ENCODE measurements at regions not wholly inside any gene's neighbourhood (a gene's known extent, or its start where the extent isn't known, plus 50 kb on each side); places are given as distances from the start of the nearest gene placed in this dataset.

DNA sequence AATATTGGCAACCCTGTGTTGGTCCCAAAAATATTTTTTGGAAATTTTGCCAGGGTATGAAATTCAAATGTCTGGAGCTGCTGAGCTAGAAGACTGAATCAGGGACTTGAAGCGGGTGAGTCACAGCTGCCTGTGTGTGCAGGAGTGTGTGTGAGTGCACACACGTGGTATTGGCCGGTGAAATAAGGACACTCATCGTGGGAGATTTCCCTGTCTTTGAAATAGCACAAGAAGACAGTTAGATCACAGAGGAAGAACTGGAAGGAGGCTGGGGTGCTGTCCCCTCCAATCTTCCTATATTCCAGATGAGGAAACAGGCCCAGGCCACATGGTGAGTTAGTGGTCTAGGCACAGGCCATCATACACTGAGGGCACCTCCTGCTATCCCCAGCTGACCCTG, 123.8 kb upstream of the MLN start:
- Histone ChIP-seq H3K36me3 (no peaks in the 10 kb centered on the region), H3K4me3 (no peak overlapping the region), H3K4me1 (no peaks in the 10 kb centered on the region), H3K27ac (no peak overlapping the region), H3K27me3 (peaks cover 0 to 4% of the 10 kb centered on the region in 2 donors), H3K9me3 (peaks cover 0 to 3% (median 0%) of the 10 kb centered on the region in 4 donors)
- no peak for DNase-seq (ENCODE audit: low spot score in 2 of 2)
- 80 to 86% methylated on average over 4 of the region's 4 CpGs for WGBS, 2 donors
- TF ChIP-seq, protein P1, sequence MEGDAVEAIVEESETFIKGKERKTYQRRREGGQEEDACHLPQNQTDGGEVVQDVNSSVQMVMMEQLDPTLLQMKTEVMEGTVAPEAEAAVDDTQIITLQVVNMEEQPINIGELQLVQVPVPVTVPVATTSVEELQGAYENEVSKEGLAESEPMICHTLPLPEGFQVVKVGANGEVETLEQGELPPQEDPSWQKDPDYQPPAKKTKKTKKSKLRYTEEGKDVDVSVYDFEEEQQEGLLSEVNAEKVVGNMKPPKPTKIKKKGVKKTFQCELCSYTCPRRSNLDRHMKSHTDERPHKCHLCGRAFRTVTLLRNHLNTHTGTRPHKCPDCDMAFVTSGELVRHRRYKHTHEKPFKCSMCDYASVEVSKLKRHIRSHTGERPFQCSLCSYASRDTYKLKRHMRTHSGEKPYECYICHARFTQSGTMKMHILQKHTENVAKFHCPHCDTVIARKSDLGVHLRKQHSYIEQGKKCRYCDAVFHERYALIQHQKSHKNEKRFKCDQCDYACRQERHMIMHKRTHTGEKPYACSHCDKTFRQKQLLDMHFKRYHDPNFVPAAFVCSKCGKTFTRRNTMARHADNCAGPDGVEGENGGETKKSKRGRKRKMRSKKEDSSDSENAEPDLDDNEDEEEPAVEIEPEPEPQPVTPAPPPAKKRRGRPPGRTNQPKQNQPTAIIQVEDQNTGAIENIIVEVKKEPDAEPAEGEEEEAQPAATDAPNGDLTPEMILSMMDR (IDR thresholded peaks at IDR 0.05) = no peak
- TF ChIP-seq EP300 (IDR thresholded peaks at IDR 0.05) = no peak
- no peak for TF ChIP-seq POLR2A (IDR thresholded peaks at IDR 0.05)

DNA sequence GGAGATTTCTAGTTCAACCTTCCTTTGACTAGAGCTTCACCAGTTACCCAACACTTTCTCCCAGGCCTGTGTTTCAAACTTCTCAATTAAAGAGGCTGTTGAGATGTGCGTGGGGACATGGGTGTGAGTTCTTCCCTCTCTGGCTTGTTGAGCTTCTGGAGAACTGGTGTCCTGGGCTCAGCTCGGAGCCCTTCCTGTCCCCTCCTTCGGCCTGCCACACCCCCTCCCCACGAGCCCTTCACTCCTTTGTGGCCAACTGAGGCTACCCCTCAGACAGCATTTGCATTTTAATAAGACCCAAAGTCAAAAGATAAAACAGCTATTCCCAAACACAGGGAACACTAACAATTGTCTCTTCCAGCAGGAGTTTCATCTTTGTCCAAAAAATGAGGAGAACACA, 123.3 kb upstream of the MLN start:
- WGBS, 2 donors = 63 to 70% methylated on average over 4 of the region's 4 CpGs
- H3K27me3 ChIP-seq = no peaks in the 10 kb centered on the region
- DNase-seq (ENCODE audit: low spot score in 2 of 2) = no peak
- H3K27ac ChIP-seq = no peak overlapping the region
- no peaks in the 10 kb centered on the region for H3K36me3 ChIP-seq
- no peak overlapping the region for H3K4me3 ChIP-seq
- no peaks in the 10 kb centered on the region for H3K4me1 ChIP-seq
- no peak for TF ChIP-seq EP300 (IDR thresholded peaks at IDR 0.05)
- TF ChIP-seq, protein P1 (IDR thresholded peaks at IDR 0.05) = no peak
- TF ChIP-seq POLR2A (IDR thresholded peaks at IDR 0.05) = no peak
- peaks cover 0 to 3% (median 0%) of the 10 kb centered on the region in 4 donors for H3K9me3 ChIP-seq

DNA sequence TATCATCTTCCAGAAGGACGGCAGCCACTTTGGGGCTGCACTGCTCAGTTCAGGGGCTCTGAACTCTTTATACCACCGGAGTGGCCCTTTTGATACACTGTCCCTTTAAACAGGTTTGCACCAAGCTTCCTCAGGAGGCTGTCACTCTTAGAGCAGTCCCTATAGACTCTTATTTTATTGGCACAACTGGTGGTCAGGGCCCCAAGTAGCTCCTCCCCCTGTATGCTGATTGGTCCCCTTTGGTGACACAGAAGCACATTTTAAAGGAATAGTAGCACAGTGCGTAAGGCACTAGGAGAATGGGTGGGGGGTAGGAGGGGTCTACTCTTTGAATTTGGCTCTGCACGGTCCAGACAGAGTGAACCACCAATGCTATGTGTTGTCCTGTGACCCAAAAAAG, 122.6 kb upstream of the MLN start:
- TF ChIP-seq EP300 (IDR thresholded peaks at IDR 0.05) = no peak
- no peak for TF ChIP-seq POLR2A (IDR thresholded peaks at IDR 0.05)
- TF ChIP-seq, protein P1 (IDR thresholded peaks at IDR 0.05) = no peak
- H3K9me3 ChIP-seq = peaks cover 0 to 3% (median 0%) of the 10 kb centered on the region in 4 donors
- whole genome bisulfite sequencing, 2 donors = 59 to 76% methylated on average over 4 of the region's 4 CpGs
- H3K27me3 ChIP-seq = no peaks in the 10 kb centered on the region
- no peaks in the 10 kb centered on the region for H3K4me1 ChIP-seq
- no peaks in the 10 kb centered on the region for H3K36me3 ChIP-seq
- H3K4me3 ChIP-seq = no peak overlapping the region
- DNase-seq (ENCODE audit: low spot score in 2 of 2) = no peak
- H3K27ac ChIP-seq = no peak overlapping the region

DNA sequence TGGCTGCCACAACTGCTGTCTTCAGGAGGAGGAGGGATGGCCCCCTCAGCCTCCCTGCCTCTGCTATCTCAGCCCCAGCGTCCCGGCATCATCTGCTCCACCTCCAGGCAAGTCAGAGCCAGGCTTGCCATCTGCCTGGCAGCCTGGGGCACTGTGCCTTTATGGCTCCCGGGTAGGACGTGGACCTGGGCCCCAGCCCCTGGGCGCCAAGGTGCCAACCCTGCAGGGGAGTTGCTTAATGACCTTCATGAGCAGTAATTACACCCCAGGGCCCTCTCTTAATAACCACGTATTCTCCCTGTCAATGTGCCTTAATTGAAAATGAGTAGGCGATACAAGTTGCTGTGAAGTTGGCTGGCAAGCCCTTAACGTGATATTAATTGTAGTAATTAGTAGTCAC, 122.1 kb upstream of the MLN start:
- Histone ChIP-seq H3K27me3 (no peaks in the 10 kb centered on the region), H3K4me3 (no peak overlapping the region), H3K4me1 (no peaks in the 10 kb centered on the region), H3K9me3 (peaks cover 0 to 3% (median 0%) of the 10 kb centered on the region in 4 donors), H3K27ac (no peak overlapping the region), H3K36me3 (no peaks in the 10 kb centered on the region)
- no peak for DNase-seq (ENCODE audit: low spot score in 2 of 2)
- 66% methylated on average over 5 to 8 of the region's 8 CpGs for WGBS, 2 donors
- TF ChIP-seq POLR2A (IDR thresholded peaks at IDR 0.05) = no peak
- TF ChIP-seq, protein P1 (IDR thresholded peaks at IDR 0.05) = no peak
- no peak for TF ChIP-seq EP300 (IDR thresholded peaks at IDR 0.05)

DNA sequence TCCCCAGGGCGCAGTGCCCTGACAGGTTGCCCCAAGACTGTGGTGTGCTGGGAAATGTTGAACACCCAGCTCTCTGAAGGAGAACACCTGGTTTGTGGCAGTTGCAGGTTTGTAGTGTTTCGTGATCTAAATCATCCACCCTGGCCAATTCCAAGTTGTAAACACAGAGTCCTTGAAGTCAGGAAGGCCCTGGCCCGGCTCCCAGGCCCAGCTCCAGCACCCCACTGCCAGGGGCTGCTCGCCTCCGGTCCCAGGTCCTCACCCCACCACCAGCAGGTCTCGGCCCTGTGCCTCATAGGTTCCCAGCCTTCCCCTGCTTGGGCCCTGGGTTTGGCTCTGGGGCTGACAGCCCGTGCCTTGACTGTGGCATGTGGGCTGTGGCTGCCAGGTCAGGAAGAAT, 121.4 kb upstream of the MLN start:
- TF ChIP-seq POLR2A (IDR thresholded peaks at IDR 0.05) (no peak), EP300 (IDR thresholded peaks at IDR 0.05) (no peak)
- TF ChIP-seq, protein P1 (IDR thresholded peaks at IDR 0.05) = no peak
- peaks cover 0 to 3% (median 0%) of the 10 kb centered on the region in 4 donors for H3K9me3 ChIP-seq
- no peaks in the 10 kb centered on the region for H3K27me3 ChIP-seq
- H3K4me1 ChIP-seq = no peaks in the 10 kb centered on the region
- H3K36me3 ChIP-seq = no peaks in the 10 kb centered on the region
- DNase-seq (ENCODE audit: low spot score in 2 of 2) = no peak
- H3K27ac ChIP-seq = no peak overlapping the region
- no peak overlapping the region for H3K4me3 ChIP-seq
- 87 to 94% methylated on average over 6 to 7 of the region's 7 CpGs for WGBS, 2 donors

Data from tibial nerve (tissue), 4 donors.